RPMI7951 (cell line): ENCODE measurements at regions not wholly inside any gene's neighbourhood (a gene's known extent, or its start where the extent isn't known, plus 50 kb on each side); places are given as distances from the start of the nearest gene placed in this dataset.

ENCODE experiments used
- DNase-seq: peaks from one replicate; pipeline ENCODE4 v3.0.0-alpha.2; 2012; ENCODE audit warnings: low read depth

DNA sequence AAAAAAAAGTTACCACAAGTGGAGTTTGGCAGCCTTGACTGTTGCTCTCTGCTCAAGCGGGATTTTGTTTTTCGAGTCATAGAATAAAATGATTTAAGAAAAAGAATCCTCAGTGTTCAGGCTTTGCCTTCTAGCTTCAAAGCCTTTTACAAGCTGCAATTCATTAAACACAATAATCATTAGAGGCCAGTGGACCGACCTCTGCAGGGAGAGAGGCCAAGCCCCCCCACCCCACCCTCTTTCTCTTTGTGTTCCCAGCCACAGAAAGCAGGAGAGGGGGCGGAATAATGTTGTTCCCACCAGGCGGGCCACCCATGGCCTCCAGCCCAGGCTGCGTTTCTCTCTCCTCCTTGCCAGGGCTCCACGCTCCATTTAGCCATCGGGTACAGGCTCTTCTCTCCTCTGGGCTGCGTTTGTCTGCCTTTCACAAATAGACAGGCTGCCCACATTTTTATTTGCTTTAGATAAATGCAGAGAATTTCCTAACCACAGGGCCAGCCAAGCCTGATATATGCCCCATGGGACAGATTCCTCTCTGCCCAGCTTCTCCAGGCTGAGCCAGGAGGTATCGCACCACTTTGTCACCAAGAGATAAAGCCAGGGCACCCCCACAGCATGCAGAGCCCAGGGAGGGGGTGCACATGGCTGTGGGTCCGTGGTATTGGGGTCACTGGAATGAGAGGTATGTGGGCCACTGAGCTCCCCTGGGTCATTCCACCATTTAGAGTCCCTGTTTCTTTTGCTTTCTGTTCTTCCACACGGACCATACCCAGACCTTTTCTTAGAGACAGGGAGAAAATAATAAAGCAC, 318.8 kb downstream of the PIK3R1 start:
- DNase-seq = peak; percentile 66

DNA sequence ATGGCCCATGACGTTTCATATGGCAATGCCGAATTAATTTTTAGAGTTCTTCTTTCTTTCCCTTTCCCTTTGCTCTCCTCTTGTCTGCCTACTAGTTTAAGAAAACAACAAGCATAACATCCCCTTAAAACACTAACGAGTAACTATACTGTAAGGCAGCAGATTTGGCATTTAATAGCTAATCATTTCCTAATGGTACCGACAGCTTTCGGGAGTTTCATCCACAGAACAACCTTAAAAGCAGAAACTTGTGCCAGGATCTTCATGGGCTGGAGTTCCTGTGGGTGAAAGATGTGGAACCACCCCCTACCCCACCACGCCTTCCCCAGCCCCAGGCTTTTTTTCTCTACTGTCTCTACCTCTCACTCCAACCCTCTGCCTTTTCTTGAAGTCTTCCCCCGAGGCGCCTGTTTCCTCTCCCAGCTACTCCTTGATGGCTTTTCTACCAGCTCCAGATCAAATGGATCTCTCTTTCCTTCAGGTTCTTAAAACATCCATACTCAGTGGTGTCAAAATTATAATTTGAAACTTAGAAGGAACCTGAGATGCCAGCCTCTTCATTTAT, 319.5 kb downstream of the PIK3R1 start:
- DNase-seq = no peak

DNA sequence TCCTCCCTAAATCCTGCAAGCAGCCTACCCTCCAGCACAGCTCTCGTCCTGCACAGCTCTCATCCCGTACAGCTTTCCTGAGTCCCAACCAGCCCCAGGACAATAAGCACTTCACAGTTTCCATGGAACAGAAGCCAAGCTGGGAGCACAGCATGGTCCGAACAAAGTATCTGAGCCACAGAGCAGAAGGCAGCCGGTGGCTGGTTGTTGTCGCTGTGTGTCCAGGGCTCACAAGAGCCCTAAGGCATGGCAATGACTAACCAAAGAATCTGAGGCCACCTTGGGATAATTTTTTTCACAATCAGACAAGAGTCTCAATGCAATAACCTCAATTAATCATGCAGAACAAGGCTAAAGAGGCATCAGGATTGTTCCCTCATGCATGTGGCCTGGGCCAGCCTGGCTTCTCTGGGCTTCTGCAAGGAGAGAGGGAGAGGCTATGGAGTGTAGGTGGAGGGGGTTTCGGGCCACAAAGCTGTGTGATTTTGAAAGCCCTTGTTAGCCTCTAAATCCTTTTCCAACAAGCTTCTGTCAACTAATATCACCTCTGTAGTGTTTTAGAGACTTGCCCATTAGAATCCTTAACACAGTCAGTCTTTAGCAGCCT, 323.4 kb downstream of the PIK3R1 start:
- DNase-seq = peak; percentile 68

DNA sequence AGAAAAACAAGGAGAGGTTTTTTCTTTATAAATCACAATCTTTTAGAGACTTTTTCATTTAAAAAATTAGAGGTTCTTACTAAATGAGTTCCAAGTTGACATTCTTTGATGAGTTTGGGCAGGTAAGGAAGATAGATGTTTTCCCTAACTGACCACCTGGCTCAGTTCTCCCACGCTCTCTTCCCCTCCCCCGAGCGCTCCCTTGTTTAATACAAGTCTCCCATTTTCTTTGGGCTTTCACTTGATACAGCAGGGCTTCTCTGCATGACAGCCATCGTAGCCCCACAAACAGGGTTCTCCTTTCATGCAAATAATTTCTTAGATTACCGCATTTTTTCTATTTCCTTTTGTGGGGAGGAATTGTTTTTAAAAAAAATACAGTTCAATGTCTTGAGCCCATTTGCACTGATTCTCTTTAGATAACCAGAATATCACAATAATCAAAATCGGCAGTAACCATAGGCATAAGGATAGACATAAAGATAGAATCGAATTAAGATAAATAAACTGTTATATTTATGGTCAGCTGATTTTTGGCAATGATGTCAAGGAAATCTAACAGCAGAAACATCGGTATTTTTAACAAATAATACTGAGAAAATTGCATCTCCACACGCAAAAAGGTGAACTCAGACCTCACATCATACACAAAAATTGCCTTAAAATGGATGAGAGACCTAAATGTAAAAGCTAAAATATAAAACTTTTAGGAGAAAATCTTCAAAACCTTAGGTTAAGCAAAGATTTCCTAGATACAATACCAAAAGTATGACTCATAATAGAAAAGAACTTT, 325.4 kb downstream of the PIK3R1 start:
- no peak for DNase-seq

DNA sequence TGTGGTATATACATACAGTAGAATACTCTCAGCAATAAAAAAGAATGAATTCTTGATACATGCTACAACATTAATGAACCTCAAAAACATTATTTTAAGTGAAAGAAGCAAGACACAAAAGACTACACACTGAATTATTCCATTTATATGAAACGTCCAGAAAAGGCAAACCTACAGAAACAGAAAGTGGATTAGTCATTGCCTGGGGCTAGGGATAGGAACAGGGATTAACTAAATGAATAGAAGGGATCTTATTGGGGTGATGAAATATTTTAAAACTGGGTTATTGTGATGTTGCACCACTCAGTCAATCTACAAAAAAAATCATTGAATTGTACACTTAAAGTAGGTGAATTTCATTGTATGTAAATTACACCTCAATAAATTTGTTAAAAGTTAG, 326.7 kb downstream of the PIK3R1 start:
- peak; percentile 61 for DNase-seq

DNA sequence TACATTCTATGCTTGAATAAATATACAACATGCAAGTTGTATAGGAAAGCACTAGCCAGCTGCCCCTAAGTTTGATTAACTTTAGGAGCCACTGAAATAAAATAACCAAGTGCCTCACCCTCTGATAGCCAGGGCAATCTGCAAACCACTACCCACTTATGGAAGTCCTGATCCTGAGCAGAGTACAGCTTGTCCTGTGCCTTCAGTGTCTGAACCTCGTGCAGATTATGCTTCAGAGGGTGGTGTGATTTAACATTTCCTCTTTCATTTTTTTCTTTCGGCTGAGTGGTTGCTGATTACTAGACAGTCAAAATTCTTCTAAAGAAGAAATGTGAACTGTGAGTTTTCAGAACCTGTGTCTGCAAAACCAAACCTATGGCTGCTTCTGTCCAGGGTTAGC, 327.7 kb downstream of the PIK3R1 start:
- no peak for DNase-seq

DNA sequence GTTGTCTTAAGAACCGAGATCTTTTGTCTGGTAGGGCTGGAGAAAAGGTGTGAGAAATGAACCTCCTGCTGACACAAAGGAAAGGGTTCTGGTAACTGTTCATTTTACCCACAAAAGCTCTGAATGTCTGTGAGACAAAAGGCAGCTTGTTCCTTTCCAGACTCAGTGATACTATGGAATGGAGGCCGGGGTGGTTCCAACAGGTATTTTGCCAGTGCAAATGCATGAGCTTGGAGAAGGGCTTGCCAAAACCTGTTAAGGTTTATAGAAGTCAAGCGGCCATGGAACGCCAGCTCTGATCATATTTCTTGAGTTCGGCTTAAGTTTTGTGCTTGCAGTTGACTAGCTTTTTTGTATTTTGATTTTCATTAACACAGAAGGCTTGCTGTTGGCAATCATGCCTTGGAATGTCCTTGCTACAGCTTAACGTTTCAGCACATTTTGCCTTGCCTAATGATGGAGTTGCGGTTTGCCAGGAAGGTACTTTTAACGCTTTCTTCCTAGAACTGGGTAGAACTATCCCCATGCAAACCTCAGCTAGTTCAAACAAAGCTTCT, 328.6 kb downstream of the PIK3R1 start:
- no peak for DNase-seq

DNA sequence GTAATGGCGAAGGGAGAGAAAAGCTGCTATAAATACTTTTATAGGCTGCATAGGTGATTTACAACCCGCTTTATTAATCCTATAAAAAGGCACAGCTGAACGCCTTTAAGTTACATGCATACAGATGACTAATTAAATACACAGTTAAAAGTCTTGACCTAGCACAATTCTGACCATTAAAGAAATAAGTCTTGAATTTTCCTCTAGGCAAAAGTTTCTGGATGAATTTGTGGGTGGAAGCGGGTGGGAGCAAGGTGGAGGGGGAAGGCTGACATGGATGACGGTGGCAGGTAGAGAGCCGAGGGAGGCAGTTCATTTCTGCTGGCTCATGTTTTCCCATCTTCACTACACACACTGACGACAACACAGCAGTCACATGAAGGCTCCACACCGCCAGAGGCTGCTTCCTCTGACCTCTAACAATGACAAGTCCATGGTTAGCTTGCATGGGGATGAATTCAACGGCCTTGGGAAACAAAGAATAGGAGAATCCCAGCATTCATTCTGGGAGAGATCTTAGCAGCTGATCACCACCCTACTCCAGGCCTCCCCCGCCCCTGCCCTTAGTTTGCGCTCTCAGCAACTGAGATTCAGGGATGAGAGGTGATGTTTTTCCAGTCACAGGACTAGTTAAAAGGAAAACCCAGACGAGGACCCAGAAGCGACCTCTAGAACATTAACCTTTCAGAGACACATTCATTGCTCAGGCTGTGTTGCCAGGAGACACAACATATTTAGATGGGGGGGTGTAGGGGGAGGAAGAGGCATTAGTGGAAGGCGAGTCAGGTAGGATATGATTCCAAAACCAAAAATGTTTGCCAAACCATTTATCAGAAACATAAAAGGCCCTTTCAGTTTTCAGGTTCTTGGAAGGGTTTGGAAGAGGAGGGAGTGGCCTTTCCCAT, 329.3 kb downstream of the PIK3R1 start:
- peak; percentile 59 for DNase-seq

DNA sequence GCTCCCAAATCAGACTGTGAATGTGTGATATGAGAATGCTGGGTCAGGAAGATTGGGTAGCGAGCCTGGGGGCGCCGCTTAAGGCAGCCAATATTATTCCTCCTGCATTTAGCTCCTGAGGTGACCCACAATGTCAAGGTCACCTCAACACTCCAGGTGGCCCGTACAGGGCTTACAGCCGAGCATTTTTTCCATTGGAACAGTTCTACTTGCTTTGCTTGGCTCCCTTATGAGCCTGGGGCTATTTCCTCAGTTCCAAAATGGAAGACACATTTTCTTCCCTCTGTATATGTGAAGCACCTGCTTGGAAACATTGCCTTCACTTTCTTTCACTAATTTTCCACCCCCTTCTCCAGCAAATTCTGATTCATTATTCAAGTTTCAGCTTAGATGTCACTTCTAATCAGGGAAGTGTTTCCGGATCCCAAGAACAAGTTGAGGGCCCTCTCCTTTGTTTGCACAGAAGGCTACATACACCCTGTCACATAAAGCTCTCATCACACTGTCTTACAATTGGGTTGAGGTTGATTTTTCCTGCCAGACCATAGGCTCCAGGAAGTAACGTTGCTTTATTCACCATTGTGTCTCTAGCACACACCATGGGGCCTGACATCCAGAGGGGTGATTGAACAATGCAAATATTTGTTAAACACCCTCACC, 330.2 kb downstream of the PIK3R1 start:
- no peak for DNase-seq

DNA sequence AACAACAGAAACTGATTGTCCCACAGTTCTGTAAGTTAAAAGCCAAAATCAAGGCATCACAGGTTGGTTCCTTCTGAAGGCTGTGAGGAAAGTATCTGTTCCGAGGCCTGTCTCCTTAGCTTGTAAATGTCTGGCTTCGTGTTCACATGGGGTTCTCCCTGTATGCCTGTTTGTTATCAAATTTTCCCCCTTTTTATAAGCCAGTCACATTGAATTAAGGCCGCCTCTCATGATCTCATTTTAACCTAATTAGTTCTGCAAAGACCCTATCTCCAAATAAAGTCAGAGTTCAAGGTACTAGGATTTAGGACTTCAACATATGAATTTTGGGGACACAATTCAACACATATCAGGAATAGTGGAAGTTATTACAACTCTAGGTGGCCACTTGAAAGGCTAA, 331.5 kb downstream of the PIK3R1 start:
- no peak for DNase-seq

DNA sequence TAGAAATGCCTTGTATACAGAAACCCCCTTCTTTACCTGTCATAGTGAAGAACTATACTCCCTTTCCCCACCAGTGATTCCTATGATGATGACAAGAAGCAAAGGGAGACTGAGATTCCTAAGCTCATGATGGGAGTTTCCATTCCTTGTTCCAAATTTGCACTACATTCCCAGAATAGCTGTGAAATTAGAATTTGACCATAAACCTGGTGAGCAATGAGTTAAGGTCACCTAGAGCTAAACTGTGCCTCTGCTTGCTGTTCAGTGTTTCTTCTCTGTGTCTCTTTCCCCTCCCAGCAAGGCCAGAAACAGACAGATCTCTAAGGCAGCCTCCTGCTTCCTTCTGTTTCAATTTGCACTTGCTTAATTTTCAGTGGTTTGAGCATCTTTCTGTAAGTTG, 332.1 kb downstream of the PIK3R1 start:
- no peak for DNase-seq

DNA sequence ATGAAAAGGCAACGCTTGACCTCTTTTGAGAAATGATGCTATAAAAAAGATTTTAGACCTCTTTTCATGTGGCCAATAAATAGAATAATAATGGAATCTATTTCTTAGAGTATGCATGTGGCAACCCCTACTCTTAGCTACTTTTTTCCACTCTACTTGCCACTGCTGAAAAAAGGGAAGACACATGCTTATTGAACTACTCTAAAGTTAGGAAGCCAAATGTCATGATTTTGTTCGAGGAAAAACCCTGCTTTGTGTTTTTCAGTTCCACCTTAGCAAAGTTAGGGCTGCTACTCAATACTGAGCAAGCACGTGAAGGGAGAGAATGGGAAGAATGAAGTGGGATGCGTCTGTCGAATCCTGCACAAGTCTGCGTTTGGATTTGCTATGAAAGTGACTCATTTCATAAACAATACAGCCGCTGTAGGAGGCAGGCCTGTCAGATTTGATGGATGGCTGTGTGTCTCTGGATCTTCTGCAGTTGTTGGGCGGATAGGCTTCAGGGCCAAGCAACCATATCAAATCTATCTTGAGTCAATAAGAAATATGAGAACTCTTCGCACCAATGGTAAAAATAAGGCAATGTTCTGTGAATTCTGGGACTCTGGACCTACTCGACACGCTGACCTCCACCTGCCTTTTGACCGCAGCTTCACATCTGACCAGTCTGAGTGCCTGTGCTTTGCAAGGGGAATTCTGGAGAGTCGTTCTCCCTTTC, 333.6 kb downstream of the PIK3R1 start:
- DNase-seq = peak; percentile 96

DNA sequence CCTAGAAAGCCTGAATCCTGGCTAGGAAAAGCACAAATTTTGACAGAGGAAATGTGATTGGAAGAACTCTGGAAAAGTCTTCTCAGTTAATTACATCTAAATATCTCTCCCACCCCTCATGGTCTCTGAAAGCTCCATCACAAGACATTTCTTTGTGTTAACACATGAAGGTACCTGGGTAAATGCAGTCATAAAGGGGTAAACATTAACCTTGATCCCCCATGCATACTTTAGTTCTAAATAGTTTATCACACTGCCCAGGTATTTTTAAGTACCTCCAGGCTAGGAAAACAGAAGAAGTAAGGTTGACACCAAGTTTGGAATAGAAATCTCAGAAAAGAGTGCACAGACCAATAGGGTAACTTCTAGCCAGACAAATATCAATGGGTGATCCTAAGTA, 334.5 kb downstream of the PIK3R1 start:
- DNase-seq = no peak

DNA sequence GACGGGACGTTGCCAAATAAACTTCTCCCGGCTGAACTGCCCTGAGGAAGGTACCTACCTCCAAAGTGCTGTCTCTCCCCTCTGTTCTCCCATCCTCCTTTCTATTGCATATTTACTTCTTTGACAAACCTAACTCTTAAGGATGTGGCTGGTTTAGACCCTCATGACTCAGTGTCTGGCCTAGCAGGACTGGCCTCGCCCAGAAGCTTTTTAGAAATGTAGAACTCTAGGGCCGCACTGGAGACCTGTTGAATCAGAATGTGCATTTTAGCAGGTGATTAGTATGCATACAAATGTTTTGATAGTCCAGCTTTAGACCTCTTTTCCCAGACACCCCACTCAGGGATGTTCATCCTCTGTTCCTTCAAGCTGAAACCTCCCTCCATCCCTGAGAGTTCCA, 335.9 kb downstream of the PIK3R1 start:
- DNase-seq = no peak

DNA sequence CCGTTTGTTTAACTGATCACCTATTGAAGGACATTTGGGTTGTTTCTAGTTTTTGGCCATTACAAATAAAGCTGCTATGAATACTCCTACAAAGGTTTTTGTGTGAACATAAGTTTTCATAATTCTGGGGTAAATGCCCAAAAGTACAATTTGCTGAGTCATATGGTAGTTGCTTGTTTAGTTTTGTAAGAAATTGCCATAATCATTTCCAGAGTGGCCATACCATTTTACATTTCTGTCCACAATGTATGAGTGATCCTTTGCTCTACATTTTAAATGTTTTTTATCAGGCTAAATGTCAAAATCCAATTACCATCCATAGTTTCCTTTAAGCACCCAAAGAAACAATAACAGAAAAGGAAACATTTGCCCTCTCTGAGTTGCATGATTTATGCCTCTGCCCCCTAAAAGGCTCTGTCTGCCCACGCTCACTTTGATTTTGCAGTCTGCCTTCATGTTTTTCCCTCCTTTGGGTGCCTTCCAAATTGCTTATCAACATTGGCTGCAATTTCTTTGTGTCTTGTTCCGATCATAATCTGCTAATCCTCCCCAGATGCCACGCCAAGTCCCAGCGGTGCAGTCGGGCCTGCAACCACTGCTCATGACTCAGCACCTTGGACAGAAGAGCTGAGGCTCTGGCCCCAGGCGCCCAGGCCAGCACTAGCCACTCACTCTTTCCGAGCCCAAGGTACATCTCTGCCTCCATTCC, 339.2 kb downstream of the PIK3R1 start:
- DNase-seq = peak; percentile 98

DNA sequence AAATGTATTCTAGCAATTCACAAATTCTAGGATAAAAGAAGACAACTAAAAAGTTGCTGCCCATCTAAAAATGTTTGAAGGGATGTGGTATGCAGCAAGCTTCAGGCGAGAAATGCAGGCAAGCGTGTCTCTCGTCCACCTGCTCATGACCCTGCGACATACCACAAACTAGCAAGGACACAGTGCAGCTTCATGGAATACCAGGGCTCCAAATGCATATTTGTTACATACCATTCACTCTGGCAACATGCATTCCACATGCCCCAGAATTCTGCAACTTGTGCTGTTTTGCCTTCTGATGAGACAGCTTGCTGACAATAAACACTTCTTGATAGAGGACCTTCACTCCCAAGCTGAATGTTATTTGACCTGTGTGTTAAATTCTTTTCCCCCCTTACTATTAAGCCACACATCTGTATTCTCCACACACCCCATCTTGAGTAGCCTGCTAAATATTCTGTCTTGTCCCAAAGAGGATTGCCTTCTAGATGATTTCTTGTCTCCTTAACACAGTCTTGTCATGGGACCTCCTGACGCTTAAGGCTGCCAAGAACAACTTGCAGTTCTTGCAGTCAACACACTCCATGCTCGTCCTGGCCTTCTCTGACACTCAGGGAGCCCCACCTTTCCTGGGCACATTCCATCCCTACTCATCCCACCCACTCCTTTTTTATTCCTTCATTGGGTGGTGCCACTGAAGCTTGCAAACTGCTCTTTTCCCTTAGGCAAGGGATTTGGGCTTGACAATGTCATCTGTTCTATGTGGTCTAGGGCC, 340.5 kb downstream of the PIK3R1 start:
- no peak for DNase-seq

DNA sequence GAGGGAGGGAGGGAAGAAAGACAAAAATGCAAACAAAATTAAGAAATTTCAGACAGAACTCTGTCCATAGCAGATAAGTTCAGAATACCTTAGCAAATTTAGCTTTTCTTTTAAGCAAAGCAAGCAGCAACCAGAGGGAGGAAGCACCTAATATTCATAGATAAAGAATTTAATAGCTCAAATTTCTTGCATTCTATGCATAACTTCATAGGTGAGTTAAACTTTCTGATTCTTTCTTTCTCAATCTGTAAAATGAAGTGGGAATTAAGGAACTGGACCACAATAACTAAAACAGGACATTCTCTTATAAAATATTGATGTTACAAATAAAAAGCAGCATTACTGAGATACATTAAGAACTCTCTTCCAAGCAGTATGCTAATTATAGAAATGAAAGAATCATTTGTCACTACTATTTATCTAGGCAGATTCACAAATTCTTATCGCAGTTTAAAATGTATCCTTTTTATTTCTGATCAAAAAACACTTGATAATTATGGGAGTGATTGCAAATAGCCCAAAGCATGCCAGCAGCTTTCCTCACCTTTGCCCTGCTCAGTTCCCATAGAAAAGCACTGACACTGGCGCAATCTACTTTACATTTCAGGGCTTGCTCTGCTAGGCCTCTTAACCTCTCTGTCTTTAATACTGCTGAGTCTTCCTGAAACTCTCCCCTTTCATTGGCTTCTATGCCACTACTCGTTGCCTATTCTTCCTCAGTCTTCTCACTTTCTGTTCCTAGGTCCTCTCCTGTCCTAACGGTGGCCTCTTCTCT, 341.8 kb downstream of the PIK3R1 start:
- no peak for DNase-seq

DNA sequence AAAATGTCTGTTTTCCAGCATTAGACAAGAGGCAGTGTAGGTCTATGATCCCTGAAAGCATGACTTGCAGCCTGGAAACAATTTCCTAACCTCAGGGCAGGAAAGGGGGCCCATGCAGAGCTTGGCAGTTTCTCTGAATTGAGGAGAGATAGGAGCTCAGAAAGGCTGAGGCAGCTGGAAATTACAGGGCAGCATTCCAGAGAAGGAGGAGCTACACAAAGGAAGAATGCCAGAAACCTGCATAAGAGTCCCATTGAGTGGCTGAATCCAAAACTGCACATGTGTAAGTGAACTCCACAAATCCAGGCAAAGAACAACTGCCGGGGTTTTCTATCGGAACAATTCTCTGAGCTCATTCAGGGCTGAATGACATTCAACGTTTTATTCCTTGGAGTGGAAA, 346.8 kb downstream of the PIK3R1 start:
- DNase-seq = peak; percentile 94
